HFFc6 (cell line): ENCODE measurements at regions not wholly inside any gene's neighbourhood (a gene's known extent, or its start where the extent isn't known, plus 50 kb on each side); places are given as distances from the start of the nearest gene placed in this dataset.

ENCODE experiments used
- DNase-seq: peaks from one replicate; pipeline ENCODE4 v3.0.0-alpha.2; 2018
- H3K27ac Mint-ChIP-seq: 2 replicates; pipeline ENCODE4 v1.8.0; 2020; ENCODE audit warnings: mild to moderate bottlenecking, mixed read lengths
- H3K27me3 Mint-ChIP-seq: 2 replicates; pipeline ENCODE4 v1.8.0; 2021; ENCODE audit warnings: mild to moderate bottlenecking, moderate library complexity, mixed read lengths; ENCODE audit not compliant: insufficient read depth
- H3K36me3 Mint-ChIP-seq: 2 replicates; pipeline ENCODE4 v1.8.0; 2021; ENCODE audit warnings: low read depth, mixed read lengths
- H3K4me1 Mint-ChIP-seq: 2 replicates; pipeline ENCODE4 v1.8.0; 2020; ENCODE audit warnings: low read depth, mixed read lengths
- H3K4me3 Mint-ChIP-seq: 2 replicates; pipeline ENCODE4 v1.8.0; 2020; ENCODE audit warnings: mild to moderate bottlenecking, moderate library complexity, mixed read lengths
- H3K9me3 Mint-ChIP-seq: 2 replicates; pipeline ENCODE4 v1.8.0; 2020; ENCODE audit warnings: mild to moderate bottlenecking, mixed read lengths
- TF ChIP-seq, protein P1 (sequence below): fragments of 200-600 bp; sonication (generic); IDR thresholded peaks from 2 replicates; pipeline ENCODE4 v1.5.0; 2021; ENCODE audit warnings: antibody characterized with exemption, mild to moderate bottlenecking

DNA sequence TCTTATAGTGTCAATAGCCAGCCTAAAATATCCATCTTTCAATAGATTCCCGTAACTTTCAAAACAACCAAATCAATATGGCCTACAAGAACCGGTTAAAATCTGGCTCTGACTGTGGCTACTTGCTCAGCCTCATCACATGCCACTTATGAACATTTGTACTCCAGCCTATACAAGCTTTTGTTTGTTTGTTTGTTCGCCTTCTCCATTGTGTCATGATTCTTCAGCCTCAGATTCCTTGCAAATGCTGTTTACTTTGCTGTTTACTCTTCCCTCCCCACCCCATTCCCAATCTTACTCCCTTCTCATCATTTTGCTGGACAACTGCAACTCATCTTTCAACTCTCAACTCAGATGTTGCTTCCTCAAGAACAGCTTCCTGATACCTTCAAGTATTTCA, 161.2 kb downstream of the CAPZA3 start:
- no peak for DNase-seq
- H3K36me3 Mint-ChIP-seq: no peaks in the 10 kb centered on the region
- peaks cover 12% of the 10 kb centered on the region for H3K4me1 Mint-ChIP-seq
- H3K27me3 Mint-ChIP-seq: no peaks in the 10 kb centered on the region; the same call in none of the 2 replicates
- TF ChIP-seq, protein P1, sequence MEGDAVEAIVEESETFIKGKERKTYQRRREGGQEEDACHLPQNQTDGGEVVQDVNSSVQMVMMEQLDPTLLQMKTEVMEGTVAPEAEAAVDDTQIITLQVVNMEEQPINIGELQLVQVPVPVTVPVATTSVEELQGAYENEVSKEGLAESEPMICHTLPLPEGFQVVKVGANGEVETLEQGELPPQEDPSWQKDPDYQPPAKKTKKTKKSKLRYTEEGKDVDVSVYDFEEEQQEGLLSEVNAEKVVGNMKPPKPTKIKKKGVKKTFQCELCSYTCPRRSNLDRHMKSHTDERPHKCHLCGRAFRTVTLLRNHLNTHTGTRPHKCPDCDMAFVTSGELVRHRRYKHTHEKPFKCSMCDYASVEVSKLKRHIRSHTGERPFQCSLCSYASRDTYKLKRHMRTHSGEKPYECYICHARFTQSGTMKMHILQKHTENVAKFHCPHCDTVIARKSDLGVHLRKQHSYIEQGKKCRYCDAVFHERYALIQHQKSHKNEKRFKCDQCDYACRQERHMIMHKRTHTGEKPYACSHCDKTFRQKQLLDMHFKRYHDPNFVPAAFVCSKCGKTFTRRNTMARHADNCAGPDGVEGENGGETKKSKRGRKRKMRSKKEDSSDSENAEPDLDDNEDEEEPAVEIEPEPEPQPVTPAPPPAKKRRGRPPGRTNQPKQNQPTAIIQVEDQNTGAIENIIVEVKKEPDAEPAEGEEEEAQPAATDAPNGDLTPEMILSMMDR: no peak
- H3K27ac Mint-ChIP-seq: no peak overlapping the region
- H3K9me3 Mint-ChIP-seq: no peaks in the 10 kb centered on the region
- no peak overlapping the region for H3K4me3 Mint-ChIP-seq

DNA sequence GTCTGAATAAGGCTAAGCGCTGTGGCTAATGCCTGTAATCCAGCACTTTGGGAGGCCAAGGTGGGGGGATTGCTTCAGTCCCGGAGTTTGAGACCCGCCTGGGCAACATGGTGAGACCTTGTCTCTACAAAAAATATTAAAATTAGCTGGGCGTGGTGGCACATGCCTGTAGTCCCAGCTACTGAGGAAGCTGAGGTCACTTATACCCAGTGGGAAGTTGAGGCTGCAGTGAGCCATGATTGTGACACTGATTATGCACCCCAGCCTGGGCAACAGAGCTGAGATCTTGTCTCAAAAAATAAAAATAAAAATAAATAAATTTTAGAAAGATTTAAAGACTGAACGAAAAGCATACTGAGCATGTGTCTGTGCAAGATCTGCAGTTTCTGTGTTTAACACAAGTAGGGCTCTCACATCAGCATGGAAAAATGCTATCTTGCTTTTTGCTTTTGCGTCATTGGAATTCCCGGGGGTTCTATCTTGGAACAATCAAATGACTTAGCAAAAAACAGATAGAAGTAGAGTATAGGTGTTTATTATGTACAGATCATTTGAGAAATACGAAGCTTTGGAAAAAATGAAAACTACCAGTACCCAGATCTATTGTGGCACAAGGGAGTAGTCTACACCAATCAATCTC, 161.9 kb downstream of the CAPZA3 start:
- no peaks in the 10 kb centered on the region; the same call in 1 of the 2 replicates for H3K27me3 Mint-ChIP-seq
- H3K4me1 Mint-ChIP-seq: peaks cover 12% of the 10 kb centered on the region
- H3K36me3 Mint-ChIP-seq: no peaks in the 10 kb centered on the region
- no peaks in the 10 kb centered on the region for H3K9me3 Mint-ChIP-seq
- no peak overlapping the region for H3K4me3 Mint-ChIP-seq
- DNase-seq: no peak
- TF ChIP-seq, protein P1: no peak
- no peak overlapping the region for H3K27ac Mint-ChIP-seq

DNA sequence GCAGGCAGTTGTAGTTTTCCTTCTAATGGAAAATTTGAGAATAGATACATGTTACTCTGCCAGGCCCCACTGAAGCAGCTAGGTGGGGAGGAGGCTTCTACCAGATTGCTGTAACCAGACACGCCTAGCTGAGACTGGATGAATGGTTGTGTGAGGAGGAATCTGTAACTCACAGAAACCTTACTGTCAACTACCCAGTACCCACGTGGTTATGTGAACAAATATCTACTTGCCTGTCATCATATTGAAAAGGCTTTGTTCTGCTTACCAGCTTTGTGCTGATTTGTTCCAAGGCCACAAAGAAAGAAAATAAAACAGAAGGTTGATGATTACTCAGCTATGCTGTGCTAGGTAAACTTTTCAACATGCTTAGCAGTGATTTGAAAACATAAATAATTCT, 167.2 kb downstream of the CAPZA3 start:
- Mint-ChIP-seq H3K27me3 (no peaks in the 10 kb centered on the region), H3K4me3 (no peak overlapping the region), H3K4me1 (no peaks in the 10 kb centered on the region), H3K36me3 (no peaks in the 10 kb centered on the region), H3K9me3 (no peaks in the 10 kb centered on the region), H3K27ac (no peak overlapping the region)
- TF ChIP-seq, protein P1: no peak
- DNase-seq: no peak

DNA sequence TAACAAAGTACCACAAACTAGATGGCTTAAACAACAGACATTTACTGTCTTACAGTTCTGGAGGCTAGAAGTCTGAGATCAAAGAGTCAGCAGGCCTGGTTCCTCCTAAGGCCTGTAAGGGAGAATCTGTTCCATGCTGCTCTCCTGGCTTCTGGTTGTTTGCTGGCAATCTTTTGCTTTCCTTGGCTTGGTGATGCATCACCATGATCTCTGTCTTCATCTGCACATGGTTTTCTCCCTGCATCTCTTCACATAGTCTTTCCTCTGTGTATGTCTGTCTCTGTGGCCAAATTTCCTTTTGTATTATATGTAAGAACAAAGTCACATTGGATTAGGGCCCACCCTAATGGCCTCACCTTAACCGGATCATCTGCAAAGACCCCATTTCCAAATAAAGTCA, 168.5 kb downstream of the CAPZA3 start:
- H3K27me3 Mint-ChIP-seq: no peaks in the 10 kb centered on the region; the same call in 1 of the 2 replicates
- no peak for DNase-seq

DNA sequence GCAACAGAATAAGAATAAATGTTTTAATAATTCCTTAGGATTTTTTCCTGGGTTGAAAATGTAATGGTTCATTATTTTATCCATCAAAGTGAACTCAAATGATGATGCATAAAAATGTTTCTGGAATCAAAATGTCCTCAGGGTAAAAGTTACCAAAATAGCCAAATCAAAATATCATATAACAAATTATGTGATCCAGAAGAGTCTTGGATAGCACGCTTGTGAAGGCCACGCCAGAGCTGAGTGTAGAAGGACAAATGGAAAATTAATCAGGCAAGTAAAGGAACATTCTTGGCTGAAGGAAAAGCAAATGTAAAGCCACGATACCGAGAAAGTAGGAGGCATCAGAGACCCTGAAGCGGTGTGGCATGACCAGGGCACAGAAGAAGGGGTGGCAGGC, 169.2 kb downstream of the CAPZA3 start:
- no peak overlapping the region for H3K4me3 Mint-ChIP-seq
- no peaks in the 10 kb centered on the region for H3K4me1 Mint-ChIP-seq
- TF ChIP-seq, protein P1: no peak
- no peaks in the 10 kb centered on the region; the same call in 1 of the 2 replicates for H3K27me3 Mint-ChIP-seq
- H3K36me3 Mint-ChIP-seq: peaks cover 2% of the 10 kb centered on the region; the same call in 1 of the 2 replicates
- no peak overlapping the region for H3K27ac Mint-ChIP-seq
- no peak for DNase-seq
- peaks cover 7% of the 10 kb centered on the region; the same call in 1 of the 2 replicates for H3K9me3 Mint-ChIP-seq

More for the DNA sequence above, 168.5 kb downstream of the CAPZA3 start:
- TF ChIP-seq, protein P1: no peak
- H3K4me3 Mint-ChIP-seq: no peak overlapping the region
- H3K27ac Mint-ChIP-seq: no peak overlapping the region
- no peaks in the 10 kb centered on the region for H3K4me1 Mint-ChIP-seq
- no peaks in the 10 kb centered on the region for H3K36me3 Mint-ChIP-seq
- H3K9me3 Mint-ChIP-seq: no peaks in the 10 kb centered on the region
